Activated CD4-positive, CD25-positive, alpha-beta regulatory T cell treated with anti-CD3 and anti-CD28 coated beads, Interleukin-2, amount 50 U/mL, for 16 hours (primary cell): ENCODE measurements at regions not wholly inside any gene's neighbourhood (a gene's known extent, or its start where the extent isn't known, plus 50 kb on each side); places are given as distances from the start of the nearest gene placed in this dataset.
"Not testable (repeated sequence)": the region's sequence is repeated elsewhere in the genome, so short reads cannot be mapped to it uniquely, and the experiment has no call there.

Experiments
- DNase-seq: peaks from one replicate; pipeline ENCODE4 v3.0.0-alpha.2; 2020; ENCODE audit warnings: low read depth, low spot score

DNA sequence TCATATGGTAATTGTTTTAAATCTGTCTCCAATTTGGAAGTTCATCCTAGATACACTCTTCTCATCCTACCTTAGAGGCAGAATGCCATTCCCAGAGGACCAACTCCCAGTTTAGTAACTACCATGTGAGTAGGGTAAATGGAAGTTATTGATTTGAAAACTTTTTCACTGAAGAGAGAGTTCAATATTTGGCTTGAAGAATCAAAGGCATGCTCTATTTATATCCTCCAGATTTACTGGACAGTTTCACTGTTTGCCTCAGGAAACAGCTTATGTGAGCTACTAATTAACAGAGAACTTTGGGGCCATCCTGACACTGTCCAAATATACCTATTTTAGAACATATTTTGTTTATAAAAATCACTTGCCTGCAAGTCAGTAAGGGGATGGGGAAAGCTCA, 607.2 kb upstream of the GYPC start:
- no peak for DNase-seq

GRCh38 chr2:126049461-126049860, 606.5 kb upstream of the GYPC start:
- DNase-seq, result no peak

DNA sequence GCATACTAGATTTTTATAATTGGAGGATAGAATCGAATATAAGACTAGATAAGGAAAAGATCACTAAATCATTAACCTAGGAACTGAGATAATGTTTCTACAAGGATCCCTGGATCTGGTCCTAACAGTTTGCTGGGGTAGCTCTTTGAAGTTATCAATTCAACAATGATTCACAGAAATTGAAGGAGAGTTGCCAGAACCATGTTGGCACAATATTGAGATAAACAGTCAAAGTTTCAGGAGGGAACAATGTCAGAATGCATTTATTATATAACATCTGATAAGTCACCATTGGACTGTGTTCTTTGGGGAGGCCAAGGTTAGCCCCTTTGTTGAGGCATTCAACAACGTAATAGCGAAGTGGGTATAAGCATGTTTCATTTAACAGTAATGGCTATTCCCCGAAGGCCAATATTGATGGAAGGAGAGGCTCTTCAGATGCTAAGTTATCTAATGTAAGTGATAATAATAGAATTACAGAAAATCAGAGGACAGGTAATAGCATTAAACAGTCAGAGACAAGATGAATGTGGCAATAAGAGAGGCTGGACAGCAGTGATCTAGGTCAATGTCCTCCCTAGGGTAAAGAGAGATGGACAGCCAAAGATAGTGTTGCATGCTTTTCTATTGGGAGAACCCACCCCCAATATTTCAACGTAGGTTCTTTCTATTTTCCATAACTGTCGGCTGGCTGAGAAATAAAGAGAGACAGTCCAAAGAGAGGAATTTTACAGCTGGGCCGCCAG, 604.8 kb upstream of the GYPC start:
- no peak for DNase-seq

DNA sequence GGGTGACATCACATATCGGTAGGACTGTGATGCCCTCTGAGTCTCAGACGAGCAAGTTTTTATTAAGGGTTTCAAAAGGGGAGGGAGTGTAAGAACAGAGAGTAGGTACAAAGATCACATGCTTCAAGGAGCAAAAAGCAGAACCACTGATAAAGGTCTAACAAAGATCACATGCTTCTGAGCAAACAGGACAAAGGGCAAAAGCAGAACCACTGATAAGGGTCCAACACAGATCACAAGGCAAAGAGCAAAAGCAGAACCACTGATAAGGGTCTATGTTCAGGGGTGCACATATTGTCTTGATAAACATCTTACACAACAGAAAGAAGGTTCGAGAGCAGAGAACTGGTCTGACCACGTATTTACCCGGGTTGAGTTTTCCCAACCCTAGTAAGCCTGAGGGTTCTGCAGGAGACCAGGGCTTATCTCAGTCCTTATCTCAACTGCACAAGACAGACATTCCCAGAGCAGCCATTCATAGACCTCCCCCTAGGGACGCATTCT, 604.2 kb upstream of the GYPC start:
- not testable (repeated sequence) for DNase-seq

DNA sequence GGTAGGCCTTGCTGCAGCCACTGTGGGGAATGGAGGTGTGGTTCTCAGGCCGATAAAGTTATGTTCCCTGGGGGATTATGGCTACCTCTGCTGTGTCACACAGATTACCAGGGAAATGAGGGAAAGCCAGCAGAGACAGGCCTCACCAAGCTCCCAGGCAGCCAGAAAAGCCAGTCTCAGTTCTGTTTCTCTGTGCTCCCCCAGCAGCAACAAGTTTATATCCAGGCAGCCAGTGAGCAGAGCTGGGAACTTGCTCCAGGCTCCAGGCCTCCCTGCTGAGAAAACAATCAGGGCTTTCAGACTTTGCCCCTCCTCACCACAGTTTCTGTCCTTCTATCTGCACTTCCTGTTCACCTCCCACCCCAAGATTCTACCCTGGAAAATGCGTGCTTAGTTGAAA, 596.6 kb upstream of the GYPC start:
- no peak for DNase-seq

GRCh38 chr2:126085011-126085795, 570.8 kb upstream of the GYPC start:
- no peak for DNase-seq

- DNase-seq, result no peak
Observed at GRCh38 chr2:126100962-126101361, 555.0 kb upstream of the GYPC start.

DNA sequence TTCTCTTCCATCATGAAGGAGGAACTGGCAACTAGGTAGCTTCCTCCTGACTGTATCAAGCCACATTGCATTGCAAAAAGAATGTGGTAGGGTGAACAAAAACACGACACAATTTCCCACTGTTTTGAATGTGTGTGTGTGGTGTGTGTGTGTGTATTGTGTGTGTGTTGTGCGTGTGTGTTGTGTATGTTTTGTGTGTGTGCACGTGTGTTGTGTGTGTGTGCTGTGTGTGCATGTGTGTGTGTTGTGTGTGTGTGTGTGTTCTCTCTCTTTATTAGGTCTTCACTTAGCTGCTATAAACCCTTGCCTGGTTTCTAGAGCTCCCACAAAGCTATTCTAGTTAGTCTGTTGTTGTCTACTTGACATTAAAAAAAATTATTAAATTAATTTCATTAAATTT, 550.0 kb upstream of the GYPC start:
- no peak for DNase-seq

GRCh38 chr2:126107883-126108282, 548.1 kb upstream of the GYPC start:
- DNase-seq, result no peak

GRCh38 chr2:126115975-126116374, 540.0 kb upstream of the GYPC start:
- no peak for DNase-seq

- DNase-seq, result no peak
Observed at GRCh38 chr2:126117886-126118285, 538.1 kb upstream of the GYPC start.

GRCh38 chr2:126145752-126146151, 510.2 kb upstream of the GYPC start:
- DNase-seq, result no peak

- DNase-seq, result no peak
Observed at GRCh38 chr2:126154256-126154785, 501.6 kb upstream of the GYPC start.

DNA sequence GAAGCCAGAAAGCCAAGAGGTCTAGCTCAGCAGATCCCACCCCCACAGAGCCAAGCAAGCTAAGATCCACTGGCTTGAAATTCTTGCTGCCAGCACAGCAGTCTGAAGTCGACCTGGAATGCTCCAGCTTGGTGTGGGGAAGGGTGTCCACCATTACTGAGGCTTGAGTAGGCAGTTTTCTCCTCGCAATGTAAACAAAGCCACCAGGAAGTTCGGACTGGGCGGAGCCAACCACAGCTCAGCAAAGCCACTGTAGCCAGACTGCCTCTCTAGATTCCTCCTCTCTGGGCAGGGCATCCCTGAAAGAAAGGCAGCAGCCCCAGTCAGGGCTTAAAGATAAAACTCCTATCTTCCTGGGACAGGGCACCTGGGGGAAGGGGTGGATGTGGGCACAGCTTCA, 495.0 kb upstream of the GYPC start:
- DNase-seq, result not testable (repeated sequence)

DNA sequence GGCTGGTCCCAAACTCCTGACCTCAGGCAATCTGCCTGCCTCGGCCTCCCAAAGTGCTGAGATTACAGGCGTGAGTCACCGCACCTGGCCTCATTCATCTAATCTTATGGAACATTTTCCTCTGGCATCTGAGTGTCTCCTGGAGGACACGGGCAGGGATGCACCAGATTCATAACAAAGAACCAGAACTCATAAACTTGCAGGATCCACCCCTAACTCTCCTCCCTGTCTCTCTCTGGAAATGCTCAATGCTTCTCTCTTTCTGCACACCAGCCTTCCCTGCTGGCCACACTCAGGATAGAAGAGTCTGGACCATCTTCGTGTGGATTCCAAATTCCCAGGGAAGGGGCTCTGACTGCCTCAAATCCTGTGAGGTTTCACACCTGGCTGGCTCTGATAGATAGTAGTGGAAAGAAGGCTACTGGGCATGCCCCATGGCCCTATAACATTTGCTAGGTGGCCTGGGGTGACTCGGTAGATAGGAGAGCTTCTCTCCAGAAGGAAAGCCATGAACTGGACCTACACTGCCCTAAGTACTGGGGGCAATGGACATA, 483.2 kb upstream of the GYPC start:
- no peak for DNase-seq

DNA sequence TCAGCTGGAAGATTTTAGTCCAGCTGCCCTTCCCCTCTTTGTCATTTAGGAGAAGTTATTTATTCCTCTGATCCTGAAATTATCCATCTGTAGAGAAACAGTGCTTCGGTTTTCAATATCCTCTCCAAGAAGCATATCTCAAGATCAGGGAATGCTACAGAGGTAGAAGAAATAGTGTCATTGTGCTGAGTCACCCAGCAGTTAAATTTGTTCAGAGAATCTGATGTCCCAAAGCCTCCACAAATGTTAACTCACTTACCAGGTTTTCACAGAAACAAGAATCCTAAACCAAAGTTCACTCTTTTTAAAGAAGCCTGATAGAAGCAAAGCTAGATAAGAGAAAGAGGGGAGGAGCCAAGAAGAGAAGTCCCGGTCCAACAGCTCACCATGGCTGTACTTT, 480.7 kb upstream of the GYPC start:
- DNase-seq, result no peak

- no peak for DNase-seq
Observed at GRCh38 chr2:126177479-126177878, 478.5 kb upstream of the GYPC start.

DNA sequence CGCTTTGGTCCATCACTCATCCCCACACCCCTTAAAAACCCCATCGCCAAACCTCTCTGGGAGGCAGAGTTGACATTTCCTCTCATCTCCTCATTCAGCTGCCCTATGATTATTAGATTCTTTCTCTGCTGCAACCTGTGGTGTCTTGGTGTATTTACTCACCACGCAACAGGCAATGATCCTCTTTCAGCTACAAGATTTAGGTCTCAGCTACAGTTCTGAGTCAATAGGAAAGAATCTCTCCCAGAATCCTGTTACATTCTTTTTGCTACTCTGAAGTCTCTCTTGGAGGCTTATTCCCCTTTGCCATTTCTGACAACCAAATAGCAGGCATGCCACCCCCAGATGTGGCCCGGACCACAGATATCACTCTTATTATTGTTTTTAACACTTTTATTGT, 468.3 kb upstream of the GYPC start:
- no peak for DNase-seq

DNA sequence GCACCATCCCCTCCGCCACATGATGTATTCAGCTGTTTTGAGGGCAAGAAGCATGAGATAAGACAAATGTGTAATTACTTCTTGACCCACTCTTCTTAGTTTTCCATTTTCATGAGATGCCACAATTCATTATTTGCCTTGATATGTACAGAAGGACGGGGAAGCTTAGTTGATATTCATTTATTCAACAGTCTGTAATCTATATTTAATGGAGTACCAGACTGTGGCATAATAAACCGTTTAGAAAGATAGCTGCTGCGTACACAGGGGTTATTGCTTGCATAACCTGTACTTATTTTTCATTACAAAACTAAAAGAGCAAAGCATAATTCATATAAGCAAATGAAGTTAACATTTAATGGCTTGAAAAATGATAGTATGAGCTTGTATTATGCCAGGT, 466.4 kb upstream of the GYPC start:
- no peak for DNase-seq

- no peak for DNase-seq
Observed at GRCh38 chr2:126200538-126200937, 455.4 kb upstream of the GYPC start.

GRCh38 chr2:126208266-126208665, 447.7 kb upstream of the GYPC start:
- no peak for DNase-seq

GRCh38 chr2:126212735-126213134, 443.2 kb upstream of the GYPC start:
- DNase-seq, result no peak
